PFSK-1 (cell line): ENCODE measurements at regions not wholly inside any gene's neighbourhood (a gene's known extent, or its start where the extent isn't known, plus 50 kb on each side); places are given as distances from the start of the nearest gene placed in this dataset.

ENCODE experiments used
- FOXP2 ChIP-seq: optimal IDR thresholded peaks from 2 replicates; pipeline ENCODE3; 2011; ENCODE audit warnings: borderline replicate concordance, control low read depth, inconsistent platforms; ENCODE audit not compliant: insufficient read depth; ENCODE audit errors: extremely low read length, extremely low read depth
- POLR2AphosphoS5 ChIP-seq: IDR thresholded peaks from 2 replicates; pipeline ENCODE4 v1.6.1; 2012; ENCODE audit warnings: low read depth, mild to moderate bottlenecking, control low read depth, low read length, moderate library complexity
- REST ChIP-seq, 2 experiments: IDR thresholded peaks; 2 replicates each; pipeline versions ENCODE4 v1.6.1 to v1.8.0; 2011 to 2012; ENCODE audit warnings: low read depth in 2 of 2, low read length in 2 of 2, control low read depth in 1 of 2, inconsistent platforms in 1 of 2, mild to moderate bottlenecking in 1 of 2, moderate library complexity in 1 of 2; ENCODE audit not compliant: insufficient read depth in 1 of 2
- SIN3A ChIP-seq: IDR thresholded peaks from 2 replicates; pipeline ENCODE4 v1.6.1; 2012; ENCODE audit warnings: mild to moderate bottlenecking, low read length, moderate library complexity, borderline replicate concordance; ENCODE audit not compliant: insufficient read depth
- TAF1 ChIP-seq: IDR thresholded peaks from 2 replicates; pipeline ENCODE4 v1.6.1; 2012; ENCODE audit warnings: low read length, control low read depth, borderline replicate concordance; ENCODE audit not compliant: insufficient read depth

- TF ChIP-seq POLR2AphosphoS5 (no peak), SIN3A (no peak), FOXP2 (no peak), REST (IDR thresholded peaks at IDR 0.05; ENCODE audit: insufficient read depth in 1 of 2, low read depth in 2 of 2, low read length in 2 of 2) (no peak), TAF1 (no peak)
Observed at GRCh38 chr2:220337611-220338440, 710.4 kb downstream of the SLC4A3 start.

- TF ChIP-seq FOXP2 = no peak
- TF ChIP-seq REST (IDR thresholded peaks at IDR 0.05; ENCODE audit: insufficient read depth in 1 of 2, low read depth in 2 of 2, low read length in 2 of 2) = no peak
- no peak for TF ChIP-seq SIN3A
- TF ChIP-seq TAF1 = no peak
- no peak for TF ChIP-seq POLR2AphosphoS5
Observed at GRCh38 chr2:220341014-220341413, 713.6 kb downstream of the SLC4A3 start.

GRCh38 chr2:220346919-220347318 lies 719.5 kb downstream of the SLC4A3 start:
- TF ChIP-seq SIN3A (no peak), REST (IDR thresholded peaks at IDR 0.05; ENCODE audit: insufficient read depth in 1 of 2, low read depth in 2 of 2, low read length in 2 of 2) (no peak), POLR2AphosphoS5 (no peak), TAF1 (no peak), FOXP2 (no peak)

GRCh38 chr2:220347626-220348025 lies 720.2 kb downstream of the SLC4A3 start:
- no peak for TF ChIP-seq POLR2AphosphoS5
- TF ChIP-seq SIN3A = no peak
- TF ChIP-seq FOXP2 = no peak
- TF ChIP-seq TAF1 = no peak
- TF ChIP-seq REST (IDR thresholded peaks at IDR 0.05; ENCODE audit: insufficient read depth in 1 of 2, low read depth in 2 of 2, low read length in 2 of 2) = no peak

- TF ChIP-seq SIN3A (no peak), FOXP2 (no peak), POLR2AphosphoS5 (no peak)
Observed at GRCh38 chr2:220348206-220348605, 720.8 kb downstream of the SLC4A3 start.
